Activated CD8-positive, alpha-beta memory T cell treated with anti-CD3 and anti-CD28 coated beads for 4 hours (primary cell): ENCODE measurements at regions not wholly inside any gene's neighbourhood (a gene's known extent, or its start where the extent isn't known, plus 50 kb on each side); places are given as distances from the start of the nearest gene placed in this dataset.

Experiments
- DNase-seq, 2 donors: peaks; one replicate each; pipeline ENCODE4 v3.0.0-alpha.2; 2020; ENCODE audit warnings: low read depth in 2 of 2

DNA sequence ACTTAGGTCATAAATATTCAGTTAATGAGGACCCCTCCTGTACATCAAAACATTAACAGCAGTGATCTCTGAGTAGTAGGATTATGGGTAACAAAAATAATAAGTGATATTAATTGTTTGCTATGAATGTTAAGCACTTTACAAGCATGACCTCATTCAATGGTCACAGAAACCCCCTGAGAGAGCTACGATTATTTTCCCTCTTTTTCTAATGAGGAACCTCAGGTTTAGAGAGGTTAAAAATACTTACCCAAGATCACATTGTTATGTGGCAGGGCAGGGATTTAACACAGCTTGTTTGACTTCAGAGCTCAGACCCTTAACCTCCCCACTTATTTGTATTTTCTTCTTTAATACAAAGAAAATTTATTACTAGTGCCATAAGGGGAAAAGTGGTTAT is 228.2 kb downstream of the TBL1XR1 start:
- DNase-seq = no peak

DNA sequence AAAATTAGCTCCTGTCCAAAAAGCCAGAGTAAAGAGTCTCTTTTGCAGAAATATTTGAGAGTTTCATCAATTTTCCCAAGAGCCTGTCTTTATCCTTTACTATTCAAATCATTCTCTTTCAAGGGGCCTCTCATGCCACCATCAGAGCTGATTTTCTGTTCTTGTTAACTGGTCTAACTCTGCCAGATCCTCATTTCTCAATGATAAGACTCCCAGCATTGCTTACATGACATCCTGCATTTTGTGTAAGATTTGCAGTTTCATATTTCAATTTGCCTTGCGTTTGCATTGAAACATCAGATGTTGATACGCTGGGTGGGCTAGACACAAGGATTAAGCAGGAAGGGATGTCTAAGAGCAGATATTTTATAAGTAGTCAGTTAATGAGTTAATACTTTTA is 228.7 kb downstream of the TBL1XR1 start:
- DNase-seq = no peak

DNA sequence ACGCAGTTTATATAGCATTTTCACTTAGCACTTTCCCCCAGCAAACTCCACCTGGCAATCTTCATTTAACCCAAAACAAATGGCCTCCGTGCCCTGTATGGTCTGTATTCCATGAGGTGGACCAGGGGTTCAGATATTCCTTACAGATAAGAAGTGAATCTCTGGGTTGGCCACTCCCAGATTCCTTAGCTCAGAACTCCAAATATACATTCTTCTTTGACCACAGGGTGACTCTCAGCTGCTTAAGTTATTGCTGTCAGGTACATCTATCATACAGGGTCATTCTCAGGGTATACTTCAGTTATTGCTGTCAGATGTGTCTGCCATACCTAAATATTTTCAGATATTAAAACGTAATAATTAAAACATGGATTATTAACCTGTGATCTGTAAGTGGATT is 229.8 kb downstream of the TBL1XR1 start:
- no peak for DNase-seq

DNA sequence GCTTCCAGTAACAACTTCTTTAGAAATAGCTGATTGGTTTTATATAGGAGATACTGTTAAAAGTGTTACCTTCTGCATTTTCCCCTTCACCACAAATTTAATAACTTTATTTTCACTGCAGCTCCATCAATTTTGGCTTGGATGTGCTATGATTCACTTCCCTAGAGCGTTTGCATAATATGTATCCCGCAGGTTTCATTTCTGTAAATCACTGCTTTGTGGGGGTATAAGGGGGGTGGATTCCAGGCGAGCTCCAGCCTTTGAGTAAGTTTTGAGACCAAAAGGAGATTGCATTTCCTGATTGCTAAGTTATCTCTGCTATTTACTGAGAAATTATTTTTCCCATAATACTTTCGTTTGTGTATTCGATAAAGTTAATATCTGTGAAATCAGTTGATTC is 232.6 kb downstream of the TBL1XR1 start:
- DNase-seq = no peak

DNA sequence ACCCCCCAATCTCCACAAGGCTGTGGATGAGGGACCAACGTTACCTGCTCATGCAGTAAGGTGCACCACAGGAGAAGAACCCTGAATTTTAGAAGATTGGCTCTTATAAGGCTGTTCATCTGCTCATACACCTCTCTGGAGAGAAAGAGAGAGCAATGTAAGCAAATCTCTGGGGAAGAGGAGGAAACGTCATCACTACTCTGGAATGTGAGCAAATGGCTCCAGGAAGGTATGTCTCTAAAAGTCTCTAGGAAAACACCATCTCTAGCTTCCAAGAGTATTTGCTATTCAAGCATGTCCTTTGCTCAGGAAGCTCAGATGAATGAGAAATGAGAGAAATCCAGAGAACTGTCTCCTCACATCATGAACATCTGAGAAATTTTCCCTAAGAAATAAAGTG is 235.4 kb downstream of the TBL1XR1 start:
- DNase-seq = no peak

DNA sequence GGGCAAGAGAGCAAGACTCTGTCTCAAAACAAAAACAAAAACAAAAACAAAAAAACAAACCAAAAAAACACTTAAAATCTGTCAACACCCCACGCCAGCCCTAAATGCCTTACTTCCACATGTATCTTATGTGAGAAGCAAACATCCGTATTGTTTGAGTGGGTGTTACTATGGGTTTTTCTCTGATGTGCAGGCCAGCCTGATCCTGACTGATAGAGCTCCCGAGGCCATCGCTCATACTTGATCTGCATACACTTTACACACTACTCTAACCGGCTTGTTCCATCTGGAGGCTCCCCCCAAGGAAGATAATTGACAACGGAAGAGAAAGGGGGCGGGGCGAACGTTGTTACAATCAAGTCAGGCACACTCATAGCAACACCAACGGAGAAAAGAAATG is 237.4 kb downstream of the TBL1XR1 start:
- DNase-seq = no peak

DNA sequence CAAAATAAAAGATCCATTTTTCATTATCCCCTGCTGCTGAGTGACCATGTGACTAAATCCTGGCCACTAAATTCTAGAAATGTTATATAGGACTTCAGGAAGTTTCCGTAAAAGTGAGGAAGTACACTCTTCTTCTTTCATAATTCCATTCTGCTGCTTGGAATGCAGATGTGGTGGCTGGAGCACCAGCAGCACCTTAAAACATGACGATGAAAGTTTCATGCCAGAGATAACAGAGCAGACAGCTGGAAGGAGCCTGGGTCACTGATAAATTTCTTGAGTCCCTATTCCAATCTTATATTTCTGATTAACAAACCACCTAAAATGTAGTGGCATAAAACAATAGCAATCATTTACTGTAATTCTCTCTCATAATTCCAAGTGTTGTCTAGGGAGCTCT is 238.7 kb downstream of the TBL1XR1 start:
- no peak for DNase-seq

DNA sequence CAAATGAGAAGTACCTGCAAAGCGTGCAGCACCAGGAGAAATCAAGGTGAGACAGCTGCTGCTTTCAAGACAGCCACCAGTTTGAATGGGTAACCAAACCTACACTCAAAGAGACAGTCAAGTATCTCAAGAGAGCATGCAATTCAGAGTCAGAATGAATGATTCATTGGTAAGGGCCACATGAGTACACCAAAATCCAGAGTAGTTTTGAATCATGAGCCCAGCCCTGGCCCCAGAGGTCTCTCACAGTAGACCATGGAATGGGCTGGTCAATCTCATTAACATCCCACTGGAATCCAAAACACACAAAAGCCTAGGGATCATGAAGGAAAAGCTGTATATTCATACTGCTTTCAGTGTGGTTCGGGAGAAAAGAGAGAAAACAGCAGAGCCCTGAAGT is 242.8 kb downstream of the TBL1XR1 start:
- DNase-seq = no peak

DNA sequence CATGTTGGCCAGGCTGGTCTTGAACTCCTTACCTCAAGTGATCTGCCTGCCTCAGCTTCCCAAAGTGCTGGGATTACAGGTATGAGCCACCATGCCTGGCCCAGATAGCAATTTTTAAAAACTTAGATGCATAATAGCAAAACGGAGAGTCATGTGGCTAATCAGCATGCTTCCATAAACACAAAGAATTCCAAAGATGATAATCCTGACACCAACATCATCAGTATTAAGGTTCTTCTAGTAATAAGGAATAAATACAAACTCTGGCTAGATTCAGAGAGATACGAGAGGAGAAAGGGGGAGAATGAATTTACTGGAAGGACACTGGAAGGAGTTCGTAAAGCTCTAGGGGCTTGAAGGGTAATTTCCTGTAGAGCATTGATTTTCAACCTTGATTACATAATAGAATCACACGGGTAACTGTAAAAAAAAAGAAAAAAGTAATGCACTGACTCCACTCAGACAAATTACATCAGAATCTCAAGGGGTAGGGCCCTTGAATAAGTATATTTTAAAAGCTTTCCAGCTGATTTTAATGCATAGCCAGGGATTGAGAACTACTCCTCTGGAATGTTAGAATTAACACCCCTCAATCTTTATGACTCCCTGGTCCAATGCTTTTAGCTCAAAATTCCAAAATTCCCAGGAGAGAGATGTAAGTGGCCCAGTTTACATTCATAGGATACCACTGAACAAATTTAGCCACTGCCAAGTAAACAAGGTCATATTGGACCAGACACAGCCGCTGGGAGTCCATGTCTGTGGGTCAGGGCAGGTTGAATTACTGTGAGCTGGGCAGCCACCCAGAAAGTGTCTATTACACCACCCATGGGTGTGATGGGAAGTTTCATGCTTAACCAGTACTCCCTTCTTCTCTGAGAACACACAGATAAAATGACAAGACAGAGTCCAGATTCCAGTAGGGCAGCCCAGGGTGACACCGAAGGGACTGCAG is 243.9 kb downstream of the TBL1XR1 start:
- no peak for DNase-seq

DNA sequence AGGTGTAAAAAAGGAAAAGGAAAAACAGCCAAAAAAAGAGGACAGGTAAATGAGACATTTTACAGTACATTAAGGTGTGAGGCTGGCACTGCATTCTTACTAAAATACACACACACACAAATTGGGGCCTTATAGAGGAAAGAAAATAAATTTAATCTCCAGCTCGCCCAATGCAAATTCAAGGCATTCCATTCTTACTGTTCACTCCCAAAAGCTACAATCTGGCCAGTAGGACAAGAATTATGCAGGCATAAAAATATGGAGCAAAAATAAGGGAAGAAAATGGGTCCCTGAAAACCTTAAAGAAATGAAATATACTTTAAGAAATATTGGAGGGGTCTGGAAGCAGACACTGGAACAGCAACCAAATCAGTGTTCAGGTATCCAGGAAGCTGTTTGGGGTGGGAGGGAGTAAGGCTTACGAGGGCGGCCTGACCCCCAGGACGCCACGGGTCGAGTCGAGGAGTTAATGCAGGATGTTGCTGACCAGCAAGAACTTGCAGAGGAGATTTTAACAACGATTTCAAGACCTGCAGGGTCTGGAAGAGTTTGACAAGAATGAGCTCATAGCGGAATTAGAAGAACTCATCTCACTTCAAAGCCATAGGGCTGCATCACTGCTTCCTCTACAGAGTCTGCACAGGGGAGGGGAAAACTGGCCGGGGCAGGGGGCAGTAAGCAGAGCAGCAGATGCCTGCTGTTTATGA is 245.5 kb downstream of the TBL1XR1 start:
- no peak for DNase-seq

DNA sequence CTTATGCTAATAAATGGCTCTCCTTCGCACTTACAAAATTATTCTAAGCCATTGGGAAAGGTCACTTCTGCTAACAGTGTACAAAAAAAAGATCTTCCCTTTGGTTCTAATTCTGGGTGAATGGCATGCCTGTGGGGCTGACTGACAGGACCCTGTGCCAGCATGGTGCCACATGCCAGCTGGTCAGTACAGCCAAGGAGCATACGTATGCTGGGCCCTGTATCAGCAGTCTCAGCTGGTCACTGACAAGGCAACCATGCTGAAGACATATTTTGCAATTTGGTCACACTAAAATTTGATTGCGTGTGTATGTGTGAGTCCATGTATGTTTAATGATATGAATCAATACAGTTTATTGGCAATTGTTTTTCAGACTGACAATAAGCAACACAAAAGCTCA is 246.1 kb downstream of the TBL1XR1 start:
- DNase-seq = no peak

DNA sequence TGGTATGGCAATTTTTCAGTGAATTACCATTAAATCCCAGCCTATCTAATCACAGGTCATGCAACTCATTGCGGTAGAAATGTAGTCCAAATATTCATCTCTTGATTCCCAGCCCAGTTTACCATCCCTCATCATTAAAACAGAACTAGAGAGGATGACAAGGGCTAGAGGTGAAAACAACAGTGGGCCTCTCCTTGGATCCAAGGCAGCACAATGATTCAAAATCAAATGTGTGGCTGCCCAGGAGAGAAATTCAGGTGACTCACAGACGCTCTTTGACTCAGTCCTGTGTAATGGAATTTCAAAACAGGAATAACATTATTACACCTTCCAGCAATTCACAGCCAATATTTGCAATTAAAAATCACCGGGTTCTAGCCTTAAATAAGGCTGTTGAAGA is 246.5 kb downstream of the TBL1XR1 start:
- DNase-seq = no peak

DNA sequence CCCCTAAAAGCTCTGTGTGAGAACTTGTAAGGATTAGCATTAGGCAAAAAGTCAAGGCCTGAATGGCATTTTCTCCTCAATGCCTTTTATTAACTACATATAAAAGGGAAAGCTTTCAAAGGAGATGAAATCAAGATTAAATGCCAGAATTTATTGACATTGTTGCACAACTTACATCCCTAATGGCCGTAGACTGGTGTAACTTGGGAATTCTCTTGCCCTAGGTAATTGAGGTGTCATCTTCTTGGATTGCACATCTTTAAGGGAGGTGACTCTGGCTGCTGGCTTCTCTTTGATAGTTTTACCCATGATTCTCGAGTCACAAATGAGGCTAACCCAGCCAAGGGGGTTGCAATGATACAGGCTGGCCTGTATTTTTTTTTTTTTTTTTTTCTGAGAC is 249.1 kb downstream of the TBL1XR1 start:
- DNase-seq = no peak

DNA sequence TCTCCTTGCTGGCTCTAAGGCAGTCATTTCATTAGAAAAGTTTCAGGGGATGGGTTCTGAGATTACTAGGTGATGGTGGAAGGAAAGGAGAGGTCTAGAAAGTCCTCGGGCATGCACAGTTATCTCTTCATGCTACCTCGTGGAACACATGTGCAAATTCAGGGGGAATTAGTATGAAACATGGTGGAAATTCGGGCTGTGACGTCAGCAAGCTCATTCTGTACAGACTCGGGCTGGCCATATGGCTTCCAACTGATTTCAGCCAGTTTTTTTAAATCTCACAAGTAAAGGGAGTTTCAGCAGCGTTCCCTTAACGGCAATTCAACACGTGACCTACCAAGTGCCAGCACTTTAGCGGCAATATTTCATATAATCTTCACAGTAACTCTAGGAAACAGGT is 251.1 kb downstream of the TBL1XR1 start:
- no peak for DNase-seq

DNA sequence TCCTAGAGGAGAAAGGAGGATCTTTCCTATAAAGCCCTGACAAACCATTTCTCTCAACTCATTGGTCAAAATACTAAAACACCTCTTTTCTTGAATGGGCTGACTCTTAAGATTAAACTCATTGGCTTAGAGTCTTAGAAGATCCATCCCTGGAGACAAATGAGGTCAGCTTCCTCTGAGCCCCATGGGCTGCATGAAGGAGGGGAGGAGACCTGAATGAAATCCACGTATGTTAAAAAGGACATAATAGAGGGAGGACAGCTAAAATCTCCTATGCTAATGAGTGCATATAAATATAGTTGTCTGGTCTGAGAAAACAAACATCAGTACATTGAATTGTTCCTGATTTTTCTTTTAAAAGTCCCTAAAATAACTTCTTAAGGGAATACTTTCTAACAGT is 255.0 kb downstream of the TBL1XR1 start:
- DNase-seq = no peak

DNA sequence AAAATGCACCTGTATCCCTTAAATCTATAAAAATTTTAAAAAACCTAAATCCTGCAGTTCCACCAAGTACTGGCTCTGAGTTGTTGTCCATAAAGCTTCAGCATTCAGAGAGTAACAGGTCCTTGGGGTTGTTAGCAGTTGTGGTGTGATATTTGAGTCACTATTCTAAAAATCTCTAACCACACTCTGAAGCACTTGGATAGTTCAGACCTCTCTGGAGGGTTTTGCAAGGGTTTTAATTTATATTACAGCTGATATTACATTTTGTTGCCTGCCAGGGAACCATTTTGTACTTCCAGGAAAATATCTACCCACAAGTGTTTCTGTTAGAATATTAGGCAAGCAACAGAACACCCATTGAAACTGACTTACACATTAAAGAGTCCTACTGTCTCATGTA is 255.6 kb downstream of the TBL1XR1 start:
- no peak for DNase-seq

DNA sequence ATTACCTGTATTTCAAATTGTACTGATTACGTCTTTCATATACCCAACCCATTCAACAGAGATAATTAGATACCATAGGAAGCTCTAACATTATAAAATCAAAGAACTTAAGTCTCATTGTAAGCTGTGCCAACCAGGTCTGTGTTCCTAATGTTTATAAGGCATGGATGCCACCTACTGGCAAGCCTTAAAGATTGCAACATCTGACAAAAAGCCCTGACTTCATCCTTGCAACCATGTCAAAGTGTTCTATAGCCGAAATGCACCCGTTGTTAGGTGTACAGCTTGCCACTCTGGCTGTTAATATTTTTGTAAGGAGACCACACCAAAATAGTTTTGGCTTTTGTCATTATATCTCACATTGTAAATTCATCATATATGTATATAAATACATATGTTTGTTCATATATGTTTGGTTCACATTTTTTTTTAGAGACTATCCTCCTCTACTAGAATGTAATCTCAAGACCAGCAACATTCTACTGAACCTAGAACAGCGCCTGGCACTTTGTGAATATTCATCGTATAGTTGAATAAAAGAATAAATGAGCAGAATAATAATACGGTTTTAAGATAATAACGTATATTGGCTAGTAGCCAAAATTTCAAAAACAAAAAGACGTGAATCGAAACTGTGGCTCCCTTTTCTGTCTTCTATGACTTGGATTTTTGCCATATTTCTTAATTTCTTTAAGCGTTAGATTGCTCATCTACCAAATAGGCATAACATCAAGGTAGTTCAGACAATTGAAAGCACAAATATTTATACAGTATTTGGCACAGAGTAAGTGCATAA is 258.1 kb downstream of the TBL1XR1 start:
- no peak for DNase-seq

DNA sequence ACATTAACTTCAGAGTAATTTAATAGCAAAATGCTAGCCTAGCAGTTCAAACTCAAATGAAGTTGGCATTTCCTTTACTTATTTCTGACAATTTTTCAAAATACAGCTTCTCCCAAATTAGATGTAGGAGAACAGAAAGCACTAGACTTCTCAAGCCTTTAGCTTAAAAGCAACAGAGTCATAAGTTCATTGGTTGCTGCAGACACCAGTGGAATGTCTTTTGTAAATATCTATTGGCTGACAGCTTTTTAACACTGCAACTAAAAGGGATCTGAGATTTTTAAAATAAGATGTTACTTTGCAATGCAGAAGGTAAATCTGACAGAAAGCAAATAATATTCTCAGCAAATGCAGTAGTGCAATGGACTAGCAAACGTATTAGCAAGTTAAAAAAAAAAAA is 259.3 kb downstream of the TBL1XR1 start:
- DNase-seq = no peak

DNA sequence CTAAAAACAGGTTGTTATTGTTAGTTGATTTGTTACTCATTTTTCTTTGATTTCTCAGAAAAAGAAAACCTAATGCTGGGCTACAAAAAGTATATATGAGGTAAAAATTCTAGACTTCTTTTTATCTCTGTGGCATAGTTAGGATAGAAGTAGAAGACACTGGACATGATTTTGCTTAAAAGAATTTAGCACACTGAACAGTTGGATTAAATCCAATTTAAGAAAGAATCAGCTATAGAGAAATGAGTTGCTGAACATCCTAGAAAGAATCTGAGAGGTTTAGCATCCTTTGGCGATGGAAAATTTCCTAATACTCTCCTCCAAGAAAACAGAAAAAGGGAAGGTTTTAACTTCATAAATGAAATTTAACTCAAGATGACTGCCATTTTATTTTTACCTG is 259.7 kb downstream of the TBL1XR1 start:
- DNase-seq = no peak

DNA sequence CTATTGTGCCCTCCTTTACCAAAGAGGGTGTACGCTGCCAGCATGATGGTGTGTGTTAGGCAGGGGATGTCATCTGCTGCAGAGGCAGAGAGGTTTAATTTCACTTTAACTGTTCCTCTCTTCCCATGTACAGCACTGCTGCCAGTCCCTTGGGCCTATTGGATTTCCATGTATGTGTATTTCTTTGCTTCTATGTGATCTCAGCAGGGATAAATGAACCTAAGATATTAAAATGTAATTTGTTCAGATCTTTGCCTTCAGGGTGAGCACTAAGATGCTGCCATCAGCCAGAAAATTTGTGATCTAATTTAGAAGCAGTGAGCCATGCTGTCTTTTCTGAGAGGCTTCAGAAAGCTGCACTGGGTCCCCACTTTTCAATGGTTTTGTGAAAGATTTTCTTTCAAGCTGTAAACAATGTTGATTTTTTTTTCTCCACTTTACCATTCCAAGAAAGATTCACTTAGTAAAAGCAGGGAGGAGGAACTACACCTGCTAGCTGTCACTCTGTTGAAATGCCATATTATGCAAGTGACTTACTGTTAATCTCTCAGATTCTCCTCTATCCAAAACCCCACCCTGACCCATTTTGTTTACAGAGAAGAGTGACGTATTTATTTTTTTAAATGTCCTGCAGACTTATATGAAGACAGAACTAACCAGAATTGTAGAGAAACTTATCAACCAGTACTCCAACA is 261.9 kb downstream of the TBL1XR1 start:
- no peak for DNase-seq

DNA sequence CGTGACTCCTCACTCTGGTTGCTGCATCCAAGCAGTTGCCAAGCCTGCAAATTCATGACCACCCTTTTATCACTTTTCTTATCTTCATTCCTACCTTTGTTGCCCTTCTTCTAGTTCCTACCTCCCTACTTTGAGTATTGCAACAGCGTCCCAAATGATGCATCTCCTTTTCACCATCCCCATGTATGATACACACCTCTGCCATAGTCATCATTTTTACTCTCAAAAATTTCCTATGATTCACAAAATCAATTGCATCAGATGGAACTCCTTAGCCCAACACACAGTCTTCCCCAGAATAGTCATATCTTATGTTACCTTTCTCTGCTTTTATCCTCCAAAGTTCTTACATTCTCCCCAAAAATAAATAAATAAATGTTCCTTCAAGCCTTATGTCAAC is 262.6 kb downstream of the TBL1XR1 start:
- DNase-seq = no peak

DNA sequence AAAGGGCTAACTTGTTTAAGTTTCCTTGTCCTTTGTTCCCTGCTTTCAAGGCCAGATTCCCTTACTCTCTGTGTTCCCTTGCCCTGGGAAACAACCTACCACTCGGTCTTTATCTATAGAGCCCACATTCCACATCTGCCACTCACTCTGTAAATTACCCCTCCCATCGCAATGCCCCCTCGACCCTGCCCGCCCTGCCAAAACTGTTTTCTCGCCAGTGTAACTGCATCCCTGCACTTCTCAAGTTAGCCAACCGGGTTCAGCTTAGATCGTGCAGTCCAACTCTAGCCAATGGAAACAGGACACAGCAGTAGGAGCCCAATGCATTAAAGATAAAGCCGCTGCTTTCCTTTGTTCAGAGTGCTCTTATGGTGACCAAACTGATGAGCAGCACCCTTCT is 263.6 kb downstream of the TBL1XR1 start:
- DNase-seq = no peak
